GM12878 (cell line): ENCODE measurements at regions not wholly inside any gene's neighbourhood (a gene's known extent, or its start where the extent isn't known, plus 50 kb on each side); places are given as distances from the start of the nearest gene placed in this dataset.

Experiments used
- ATAC-seq: fragments of 200-7000 bp; cut with Tn5 transposase; 3 replicates; pipeline ENCODE4 v1.9.1; 2020; ENCODE audit warnings: mild to moderate bottlenecking, moderate library complexity
- BruUV-seq: library from RNA; stranded (reverse); fragments of 400-500 nt; replicated peaks from 2 replicates; lab custom pipeline; 2021; lab: Mats Ljungman, UMichigan
- CTCF ChIA-PET: fragments of 300-600 bp; sonication (Branson Sonifier 250); formaldehyde crosslinking; extraction: SDS; loops from one replicate; lab custom pipeline; 2021; ENCODE audit warnings: inconsistent platforms; lab: Yijun Ruan, JAX
- POLR2A ChIA-PET: fragments of 350-600 bp; formaldehyde crosslinking; extraction: SDS; loops from one replicate; lab custom pipeline; 2021; ENCODE audit warnings: inconsistent platforms; lab: Charles Lee
- RAD21 ChIA-PET: fragments of 300-600 bp; sonication (Branson Sonifier 250); formaldehyde crosslinking; loops from one replicate; lab custom pipeline; 2023; ENCODE audit warnings: antibody characterized with exemption; ENCODE audit not compliant: unreplicated experiment; lab: Charles Lee
- SMC1A ChIA-PET: fragments of 300-600 bp; sonication (Branson Sonifier 250); formaldehyde crosslinking; loops from one replicate; lab custom pipeline; 2023; ENCODE audit not compliant: unreplicated experiment, uncharacterized antibody; lab: Charles Lee
- DNase-seq: peaks from one replicate; pipeline ENCODE4 v3.0.0-alpha.2; 2011; ENCODE audit warnings: low read depth, low spot score
- FAIRE-seq: peaks from 3 replicates; lab custom pipeline; 2011; peaks lifted over from hg19 to GRCh38; lab: Jason Lieb, UNC
- H2AFZ ChIP-seq: 2 replicates; pipeline ENCODE4 v1.6.0; 2011; ENCODE audit warnings: low read depth, low read length, control low read depth; ENCODE audit not compliant: control insufficient read depth
- H3K27ac ChIP-seq: 2 replicates; pipeline ENCODE4 v1.5.1; 2011; ENCODE audit warnings: control low read depth; ENCODE audit not compliant: control insufficient read depth, insufficient read depth
- H3K27me3 ChIP-seq, 2 experiments: replicated peaks in 1 of 2; 2 replicates each; pipeline versions ENCODE4 v1.6.0 to v1.6.1; 2011; ENCODE audit warnings: low read length in 1 of 2; ENCODE audit not compliant: control insufficient read depth in 2 of 2, insufficient read depth in 2 of 2
- H3K36me3 ChIP-seq, 2 experiments: 2 replicates each; pipeline ENCODE4 v1.5.1; 2011; ENCODE audit warnings: low read length in 1 of 2; ENCODE audit not compliant: control insufficient read depth in 2 of 2, insufficient read depth in 2 of 2
- H3K4me1 ChIP-seq: 2 replicates; pipeline ENCODE4 v1.6.1; 2011; ENCODE audit warnings: mild to moderate bottlenecking, low read length, moderate library complexity, mixed read lengths; ENCODE audit not compliant: control insufficient read depth, insufficient read depth
- H3K4me2 ChIP-seq: 2 replicates; pipeline ENCODE4 v1.6.0; 2011; ENCODE audit warnings: control low read depth; ENCODE audit not compliant: control insufficient read depth, insufficient read depth
- H3K4me3 ChIP-seq: fragments of 200-600 bp; sonication (generic); 2 replicates; pipeline ENCODE4 v1.5.1; 2016
- H3K79me2 ChIP-seq: 2 replicates; pipeline ENCODE4 v1.6.0; 2011; ENCODE audit warnings: low read length; ENCODE audit not compliant: control insufficient read depth, insufficient read depth
- H3K9ac ChIP-seq: 2 replicates; pipeline ENCODE4 v1.8.0; 2011; ENCODE audit warnings: low read length, control low read depth, mixed read lengths; ENCODE audit not compliant: control insufficient read depth, insufficient read depth
- H3K9me3 ChIP-seq: replicated peaks from 3 replicates; pipeline ENCODE4 v1.5.1; 2011; ENCODE audit warnings: mild to moderate bottlenecking, low read length; ENCODE audit not compliant: control insufficient read depth, insufficient read depth
- H4K20me1 ChIP-seq: 2 replicates; pipeline ENCODE4 v1.6.0; 2011; ENCODE audit not compliant: control insufficient read depth, insufficient read depth
- BCL3 ChIP-seq: IDR thresholded peaks from 2 replicates; pipeline ENCODE4 v1.6.1; 2011; ENCODE audit warnings: borderline replicate concordance, low read depth, mild to moderate bottlenecking, moderate library complexity, low read length; ENCODE audit not compliant: insufficient read depth, poor library complexity, severe bottlenecking
- CBX5 ChIP-seq: sonication (generic); IDR thresholded peaks from 2 replicates; pipeline ENCODE4 v1.6.1; 2016; ENCODE audit warnings: low read depth, moderate library complexity, mild to moderate bottlenecking, inconsistent platforms
- FOXK2 ChIP-seq: fragments of 450-650 bp; IDR thresholded peaks from 2 replicates; pipeline ENCODE4 v1.6.1; 2017; ENCODE audit warnings: mild to moderate bottlenecking, moderate library complexity
- JUNB ChIP-seq: IDR thresholded peaks from 2 replicates; pipeline ENCODE4 v1.6.1; 2016; ENCODE audit warnings: antibody characterized with exemption, mild to moderate bottlenecking
- MEF2A ChIP-seq: IDR thresholded peaks from 2 replicates; pipeline ENCODE4 v1.6.1; 2011; ENCODE audit warnings: low read depth, mild to moderate bottlenecking, low read length, moderate library complexity; ENCODE audit not compliant: insufficient read depth
- MYC ChIP-seq: IDR thresholded peaks from 2 replicates; pipeline ENCODE4 v1.6.1; 2011; ENCODE audit warnings: mild to moderate bottlenecking, low read length, moderate library complexity, inconsistent platforms; ENCODE audit not compliant: insufficient read depth, insufficient replicate concordance, insufficient read length, severe bottlenecking
- NFXL1 ChIP-seq: fragments of 450-650 bp; IDR thresholded peaks from 2 replicates; pipeline ENCODE4 v1.6.1; 2017; ENCODE audit warnings: antibody characterized with exemption, mild to moderate bottlenecking, borderline replicate concordance
- RAD21 ChIP-seq: IDR thresholded peaks from 2 replicates; pipeline ENCODE4 v1.6.1; 2011; ENCODE audit warnings: mild to moderate bottlenecking, low read depth, low read length, moderate library complexity; ENCODE audit not compliant: insufficient read depth
- RCOR1 ChIP-seq: conservative IDR thresholded peaks from 2 replicates; pipeline ENCODE4 v1.6.1; 2012; ENCODE audit warnings: low read depth, low read length, improper control_type of control experiment
- TARDBP ChIP-seq: IDR thresholded peaks from 2 replicates; pipeline ENCODE4 v1.6.1; 2016; ENCODE audit warnings: borderline replicate concordance
- TCF12 ChIP-seq: IDR thresholded peaks from 2 replicates; pipeline ENCODE4 v1.6.1; 2011; ENCODE audit warnings: low read depth, mild to moderate bottlenecking, low read length
- USF2 ChIP-seq: IDR thresholded peaks from 2 replicates; pipeline ENCODE4 v1.6.1; 2011; ENCODE audit warnings: low read depth, low read length, improper control_type of control experiment, borderline replicate concordance
- ZBTB33 ChIP-seq: fragments of 450-650 bp; IDR thresholded peaks from 2 replicates; pipeline ENCODE4 v1.6.1; 2017; ENCODE audit warnings: mild to moderate bottlenecking
- WGBS: methylation state at CpG from one replicate; pipeline ENCODE4 v1.1.6; 2016; ENCODE audit warnings: low lambda C conversion rate; ENCODE audit not compliant: insufficient replicate concordance, insufficient coverage; ENCODE audit errors: missing lambda C conversion rate; 5-methylcytosine and 5-hydroxymethylcytosine counted together
- in situ Hi-C: fragments of 300-500 bp; cut with MboI; formaldehyde crosslinking; loops from 9 replicates; pipeline ENCODE4 v1.14.3; 2018; ENCODE audit warnings: mixed read lengths
- intact Hi-C: fragments of 100-400 bp; cut with micrococcal nuclease; formaldehyde crosslinking; loops from one replicate; pipeline ENCODE4 v1.14.2; 2022; ENCODE audit not compliant: unreplicated experiment
- TF ChIP-seq, protein P1 (sequence below): fragments of 450-650 bp; IDR thresholded peaks from 2 replicates; pipeline ENCODE4 v1.6.1; 2017; ENCODE audit warnings: mild to moderate bottlenecking, moderate library complexity

DNA sequence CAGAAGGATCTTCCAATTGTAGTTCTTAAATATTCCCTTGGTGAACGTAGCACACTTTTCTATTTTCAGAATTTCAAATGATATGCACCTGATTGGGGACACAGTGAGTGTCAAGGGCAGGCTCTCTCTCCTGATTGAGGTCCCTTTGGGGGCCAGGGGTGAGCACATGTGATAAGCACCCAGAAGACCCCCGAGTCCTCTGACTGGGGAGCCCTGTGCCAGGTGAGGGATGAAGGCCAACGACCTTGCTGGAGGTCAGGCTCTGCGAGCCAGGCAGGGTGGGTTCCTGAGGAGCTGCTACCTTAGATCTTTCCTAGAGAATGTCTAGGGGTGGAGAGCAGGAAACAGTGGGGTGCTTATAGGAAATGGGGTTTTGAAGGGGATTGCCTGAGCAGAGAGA lies 1253.9 kb downstream of the BRD1 start:
- WGBS, result 3% methylated on average over 4 of the region's 4 CpGs

More for the DNA sequence above, 1253.9 kb downstream of the BRD1 start:
- Histone ChIP-seq H4K20me1 (no peaks in the 10 kb centered on the region), H3K4me2 (no peak overlapping the region), H3K4me1 (no peaks in the 10 kb centered on the region), H3K27ac (no peak overlapping the region), H3K9ac (no peak overlapping the region), H2AFZ (no peak overlapping the region), H3K79me2 (no peaks in the 10 kb centered on the region), H3K27me3 (no peaks in the 10 kb centered on the region), H3K36me3 (no peaks in the 10 kb centered on the region), H3K9me3 (no peaks in the 10 kb centered on the region; the same call in 2 of the 3 replicates), H3K4me3 (no peak overlapping the region)
- BruUV-seq, result no TSS peak
- POLR2A ChIA-PET, result no interaction called here
- CTCF ChIA-PET, result no interaction called here
- in situ Hi-C loops, result no loop called here
- DNase-seq (no peak), ATAC-seq (no peak), FAIRE-seq (no peak)
- intact Hi-C loops, result no loop called here
- SMC1A ChIA-PET, result no interaction called here
- RAD21 ChIA-PET, result no interaction called here
- TF ChIP-seq, protein P1, sequence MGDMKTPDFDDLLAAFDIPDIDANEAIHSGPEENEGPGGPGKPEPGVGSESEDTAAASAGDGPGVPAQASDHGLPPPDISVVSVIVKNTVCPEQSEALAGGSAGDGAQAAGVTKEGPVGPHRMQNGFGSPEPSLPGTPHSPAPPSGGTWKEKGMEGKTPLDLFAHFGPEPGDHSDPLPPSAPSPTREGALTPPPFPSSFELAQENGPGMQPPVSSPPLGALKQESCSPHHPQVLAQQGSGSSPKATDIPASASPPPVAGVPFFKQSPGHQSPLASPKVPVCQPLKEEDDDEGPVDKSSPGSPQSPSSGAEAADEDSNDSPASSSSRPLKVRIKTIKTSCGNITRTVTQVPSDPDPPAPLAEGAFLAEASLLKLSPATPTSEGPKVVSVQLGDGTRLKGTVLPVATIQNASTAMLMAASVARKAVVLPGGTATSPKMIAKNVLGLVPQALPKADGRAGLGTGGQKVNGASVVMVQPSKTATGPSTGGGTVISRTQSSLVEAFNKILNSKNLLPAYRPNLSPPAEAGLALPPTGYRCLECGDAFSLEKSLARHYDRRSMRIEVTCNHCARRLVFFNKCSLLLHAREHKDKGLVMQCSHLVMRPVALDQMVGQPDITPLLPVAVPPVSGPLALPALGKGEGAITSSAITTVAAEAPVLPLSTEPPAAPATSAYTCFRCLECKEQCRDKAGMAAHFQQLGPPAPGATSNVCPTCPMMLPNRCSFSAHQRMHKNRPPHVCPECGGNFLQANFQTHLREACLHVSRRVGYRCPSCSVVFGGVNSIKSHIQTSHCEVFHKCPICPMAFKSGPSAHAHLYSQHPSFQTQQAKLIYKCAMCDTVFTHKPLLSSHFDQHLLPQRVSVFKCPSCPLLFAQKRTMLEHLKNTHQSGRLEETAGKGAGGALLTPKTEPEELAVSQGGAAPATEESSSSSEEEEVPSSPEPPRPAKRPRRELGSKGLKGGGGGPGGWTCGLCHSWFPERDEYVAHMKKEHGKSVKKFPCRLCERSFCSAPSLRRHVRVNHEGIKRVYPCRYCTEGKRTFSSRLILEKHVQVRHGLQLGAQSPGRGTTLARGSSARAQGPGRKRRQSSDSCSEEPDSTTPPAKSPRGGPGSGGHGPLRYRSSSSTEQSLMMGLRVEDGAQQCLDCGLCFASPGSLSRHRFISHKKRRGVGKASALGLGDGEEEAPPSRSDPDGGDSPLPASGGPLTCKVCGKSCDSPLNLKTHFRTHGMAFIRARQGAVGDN, result no peak
- no peak for TF ChIP-seq TCF12
- TF ChIP-seq ZBTB33, result no peak
- TF ChIP-seq USF2, result no peak
- no peak for TF ChIP-seq RCOR1
- TF ChIP-seq MEF2A, result no peak
- no peak for TF ChIP-seq NFXL1
- no peak for TF ChIP-seq TARDBP
- no peak for TF ChIP-seq CBX5
- no peak for TF ChIP-seq FOXK2
- TF ChIP-seq JUNB, result no peak
- TF ChIP-seq BCL3, result no peak
- no peak for TF ChIP-seq RAD21
- no peak for TF ChIP-seq MYC
- TF ChIP-seq, all 136 proteins: peak for 0
